ENCODE measurements at regions not wholly inside any gene's neighbourhood (a gene's known extent, or its start where the extent isn't known, plus 50 kb on each side); places are given as distances from the start of the nearest gene placed in this dataset.
"Not testable (repeated sequence)": the region's sequence is repeated elsewhere in the genome, so short reads cannot be mapped to it uniquely, and the experiment has no call there.

DNA sequence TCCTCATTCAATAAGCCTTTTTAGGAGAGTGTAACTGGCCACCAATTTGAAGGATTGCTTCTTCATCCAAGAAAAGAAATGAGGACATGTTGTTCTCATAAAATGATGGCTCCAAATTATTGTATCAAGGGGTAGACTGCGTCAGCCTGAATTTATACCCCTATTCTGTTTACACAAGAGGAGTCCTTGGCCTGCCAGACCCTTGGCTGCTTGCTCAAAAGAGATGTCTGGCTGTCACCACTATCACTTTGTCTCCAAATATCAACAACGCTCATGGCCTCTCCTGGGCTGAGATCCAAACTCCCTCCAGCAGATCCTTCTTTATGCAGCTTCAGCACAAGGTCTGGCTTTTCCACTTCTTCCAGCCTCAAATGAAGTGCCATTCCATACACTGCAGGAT lies 127.9 kb downstream of the OR13H1 start:
- DNase-seq (ENCODE audit: low spot score) = no peak

DNA sequence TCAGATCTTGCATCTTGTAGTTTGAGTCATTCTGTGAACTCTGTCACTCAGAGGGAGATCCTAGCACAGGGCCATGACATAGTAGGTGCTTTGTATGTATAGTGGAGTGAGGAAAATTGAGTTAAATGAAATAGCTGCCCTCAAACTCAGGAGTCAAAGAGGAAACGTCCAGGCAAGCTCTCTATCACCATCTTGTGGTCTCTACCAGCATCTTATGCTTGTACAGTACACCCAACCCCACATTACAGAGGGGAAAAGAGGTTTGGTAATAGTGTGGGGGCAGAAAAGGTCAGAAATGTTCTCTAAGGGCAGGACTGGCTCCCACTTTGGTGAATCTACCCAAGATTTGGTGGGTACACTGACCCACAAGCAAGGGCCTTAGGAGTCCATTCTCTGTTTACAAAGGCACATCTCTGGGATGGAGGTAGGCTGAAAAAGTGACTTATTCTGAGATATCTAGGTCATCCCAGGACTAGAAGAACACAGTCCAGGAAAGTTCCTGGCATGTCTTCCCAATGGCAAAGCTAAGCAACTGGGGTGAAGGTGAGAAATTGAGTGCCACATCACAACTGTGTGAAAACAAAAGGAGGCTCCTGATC lies 131.8 kb downstream of the OR13H1 start:
- DNase-seq (ENCODE audit: low spot score) = peak; percentile 12
- TF ChIP-seq, protein P1, sequence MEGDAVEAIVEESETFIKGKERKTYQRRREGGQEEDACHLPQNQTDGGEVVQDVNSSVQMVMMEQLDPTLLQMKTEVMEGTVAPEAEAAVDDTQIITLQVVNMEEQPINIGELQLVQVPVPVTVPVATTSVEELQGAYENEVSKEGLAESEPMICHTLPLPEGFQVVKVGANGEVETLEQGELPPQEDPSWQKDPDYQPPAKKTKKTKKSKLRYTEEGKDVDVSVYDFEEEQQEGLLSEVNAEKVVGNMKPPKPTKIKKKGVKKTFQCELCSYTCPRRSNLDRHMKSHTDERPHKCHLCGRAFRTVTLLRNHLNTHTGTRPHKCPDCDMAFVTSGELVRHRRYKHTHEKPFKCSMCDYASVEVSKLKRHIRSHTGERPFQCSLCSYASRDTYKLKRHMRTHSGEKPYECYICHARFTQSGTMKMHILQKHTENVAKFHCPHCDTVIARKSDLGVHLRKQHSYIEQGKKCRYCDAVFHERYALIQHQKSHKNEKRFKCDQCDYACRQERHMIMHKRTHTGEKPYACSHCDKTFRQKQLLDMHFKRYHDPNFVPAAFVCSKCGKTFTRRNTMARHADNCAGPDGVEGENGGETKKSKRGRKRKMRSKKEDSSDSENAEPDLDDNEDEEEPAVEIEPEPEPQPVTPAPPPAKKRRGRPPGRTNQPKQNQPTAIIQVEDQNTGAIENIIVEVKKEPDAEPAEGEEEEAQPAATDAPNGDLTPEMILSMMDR (IDR thresholded peaks at IDR 0.05; ENCODE audit: extremely low read depth, missing control alignments) = peak; percentile 19

More for the DNA sequence above, 127.9 kb downstream of the OR13H1 start:
- TF ChIP-seq, protein P1 (IDR thresholded peaks at IDR 0.05; ENCODE audit: extremely low read depth, missing control alignments) = no peak

DNA sequence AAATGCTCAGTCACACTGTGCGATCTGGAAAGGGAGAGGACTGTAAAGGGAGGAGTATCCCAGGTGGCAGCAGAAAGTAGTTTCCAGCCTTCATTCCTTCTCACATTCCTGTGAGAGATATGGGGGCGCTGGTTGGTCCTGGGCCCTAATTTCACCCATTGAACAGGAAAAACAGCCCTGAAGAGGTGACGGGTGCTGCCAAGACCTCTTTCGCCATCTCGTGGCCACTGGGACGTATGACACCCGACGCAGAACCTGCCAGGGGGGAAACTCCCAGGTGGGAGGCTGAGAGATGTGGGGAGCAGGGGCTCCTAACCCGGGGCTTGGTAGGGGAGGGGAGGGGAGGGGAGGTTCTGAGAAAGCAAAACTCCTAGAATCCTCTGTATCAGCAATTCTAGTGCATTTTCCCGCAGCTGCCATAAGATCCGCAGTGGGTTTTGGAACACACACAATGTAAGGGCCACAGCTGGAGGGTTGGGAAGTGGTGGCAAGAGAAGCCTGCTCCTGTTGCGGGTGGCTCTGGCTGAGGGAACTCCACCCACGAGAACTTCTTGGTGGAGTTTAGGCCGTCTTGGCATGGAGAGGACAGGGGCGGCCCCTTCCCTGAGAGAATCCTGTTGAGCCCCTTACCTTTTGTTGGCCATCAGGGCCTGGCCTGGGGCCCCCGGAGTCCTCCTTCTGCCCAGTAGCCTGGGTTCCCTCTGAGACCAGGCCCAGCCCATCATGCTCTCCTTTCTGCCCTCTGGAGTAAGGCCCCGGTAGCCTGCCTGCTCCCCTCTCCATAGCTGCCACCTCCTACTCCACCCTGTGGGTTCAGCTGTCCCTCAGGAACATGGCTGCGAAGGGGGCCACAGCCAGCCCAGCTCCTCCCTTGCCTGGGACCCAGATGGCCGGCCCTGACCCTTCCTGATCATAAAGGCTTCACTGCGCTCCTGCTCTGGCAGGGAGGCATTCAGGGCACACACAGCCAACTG lies 134.1 kb downstream of the OR13H1 start:
- TF ChIP-seq, protein P1 (IDR thresholded peaks at IDR 0.05; ENCODE audit: extremely low read depth, missing control alignments) = peak; percentile 36
- peak; percentile 55 for DNase-seq (ENCODE audit: low spot score)

DNA sequence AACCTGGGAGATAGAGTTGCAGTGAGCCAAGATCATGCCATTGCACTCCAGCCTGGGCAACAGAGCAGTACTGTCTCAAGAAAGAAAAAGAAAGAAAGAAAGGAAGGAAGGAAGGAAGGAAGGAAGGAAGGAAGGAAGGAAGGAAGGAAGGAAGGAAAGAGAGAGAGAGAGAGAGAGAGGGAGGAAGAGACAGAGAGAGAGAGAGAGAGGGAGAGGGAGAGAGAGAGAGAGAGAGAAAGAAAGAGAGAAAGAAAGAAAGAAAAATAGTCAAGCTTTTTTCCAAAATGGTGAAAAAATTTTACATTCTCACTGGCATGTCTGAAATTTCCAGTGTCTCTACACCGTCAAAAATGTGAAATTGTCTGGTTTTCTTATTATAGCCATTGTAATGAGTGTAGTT lies 138.9 kb downstream of the OR13H1 start:
- not testable (repeated sequence) for DNase-seq (ENCODE audit: low spot score)

DNA sequence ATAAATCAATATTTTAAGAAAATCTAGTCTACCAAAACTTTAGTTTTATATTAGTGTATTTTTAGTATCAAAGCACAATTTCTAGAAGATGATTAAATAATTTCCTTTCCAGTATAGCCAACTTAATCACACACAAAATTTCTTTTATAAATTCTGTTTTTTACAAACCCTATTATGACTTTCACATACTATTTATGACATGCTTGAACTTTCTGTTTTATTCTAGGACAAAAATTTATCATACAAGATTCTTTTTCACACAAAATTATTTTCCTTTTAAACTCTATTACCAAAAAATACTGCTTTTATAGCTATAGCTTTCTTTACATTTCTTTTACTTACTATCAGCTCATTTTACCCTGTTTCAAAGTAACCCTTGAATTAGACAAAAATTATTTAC lies 149.5 kb downstream of the OR13H1 start:
- TF ChIP-seq, protein P1 (IDR thresholded peaks at IDR 0.05; ENCODE audit: extremely low read depth, missing control alignments) = no peak
- no peak for DNase-seq (ENCODE audit: low spot score)

DNA sequence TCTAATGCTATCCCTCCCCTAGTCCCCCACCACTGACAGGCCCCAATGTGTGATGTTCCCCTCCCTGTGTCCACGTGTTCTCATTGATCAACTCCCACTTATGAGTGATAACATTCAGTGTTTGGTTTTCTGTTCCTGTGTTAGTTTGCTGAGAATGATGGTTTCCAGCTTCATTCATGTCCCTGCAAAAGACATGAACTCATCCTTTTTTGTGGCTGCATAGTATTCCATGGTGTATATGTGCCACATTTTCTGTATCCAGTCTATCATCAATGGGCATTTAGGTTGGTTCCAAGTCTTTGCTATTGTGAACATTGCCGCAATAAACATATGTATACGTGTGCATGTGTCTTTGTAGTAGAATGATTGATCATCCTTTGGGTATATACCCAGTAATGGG lies 153.1 kb downstream of the OR13H1 start:
- not testable (repeated sequence) for DNase-seq (ENCODE audit: low spot score)

DNA sequence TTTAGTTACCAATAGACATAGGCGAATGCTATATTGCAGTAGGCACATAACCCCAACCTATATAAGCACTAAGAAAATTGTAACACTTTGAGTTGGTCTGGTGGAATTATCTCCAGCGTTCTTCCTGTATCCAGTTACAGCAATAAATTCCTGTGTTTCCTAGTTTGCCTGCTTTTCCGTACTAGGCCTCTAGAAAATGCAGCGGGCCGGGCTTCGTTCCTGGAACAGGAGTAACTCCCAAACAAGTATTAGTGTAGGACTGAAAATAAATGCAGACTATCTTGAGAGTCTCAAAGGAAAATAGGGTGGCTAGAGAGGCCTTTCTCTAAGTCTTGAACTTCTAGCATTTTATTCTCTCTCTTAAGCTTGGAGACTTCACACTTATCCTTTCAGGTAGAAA lies 159.8 kb downstream of the OR13H1 start:
- no peak for DNase-seq (ENCODE audit: low spot score)
- TF ChIP-seq, protein P1 (IDR thresholded peaks at IDR 0.05; ENCODE audit: extremely low read depth, missing control alignments) = no peak

DNA sequence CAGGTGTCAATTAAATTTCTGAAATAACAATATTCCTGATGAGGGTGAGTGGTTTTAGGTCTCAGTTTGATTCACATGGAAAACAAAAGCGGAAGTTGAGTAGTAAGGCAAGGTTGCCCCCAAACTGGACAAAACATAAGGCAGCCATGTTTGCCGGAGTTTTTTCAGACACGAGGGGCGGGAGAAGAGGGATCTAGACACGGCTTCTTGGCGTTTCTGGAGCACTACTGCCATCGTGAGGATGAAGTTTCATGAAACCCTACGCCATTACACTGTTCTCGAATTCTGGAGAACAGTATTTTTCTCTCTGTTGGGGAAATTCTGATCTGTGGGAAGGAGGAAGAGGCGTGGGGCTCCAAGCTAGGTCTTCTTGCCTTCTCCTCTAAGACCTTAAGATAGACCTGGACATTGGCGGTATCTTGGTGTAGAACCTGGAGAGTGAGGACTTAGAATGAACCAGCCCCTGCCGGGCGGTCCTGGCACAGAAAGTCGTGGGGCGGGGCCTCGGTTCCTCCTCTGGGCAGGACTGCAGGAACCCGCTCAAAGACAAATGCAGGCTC lies 160.3 kb downstream of the OR13H1 start:
- DNase-seq (ENCODE audit: low spot score) = no peak
- TF ChIP-seq, protein P1 (IDR thresholded peaks at IDR 0.05; ENCODE audit: extremely low read depth, missing control alignments) = no peak
